ENCODE measurements at regions not wholly inside any gene's neighbourhood (a gene's known extent, or its start where the extent isn't known, plus 50 kb on each side); places are given as distances from the start of the nearest gene placed in this dataset.

GRCh38 chr16:66315210-66315825 lies 51.2 kb upstream of the CDH5 start:
- FAIRE-seq (peak; percentile 65), DNase-seq (ENCODE audit: insufficient read length, low spot score) (peak; percentile 89)
- TF ChIP-seq POLR2A (IDR thresholded peaks at IDR 0.05; ENCODE audit: low read depth, low read length), result no peak

GRCh38 chr16:66311306-66311705 lies 55.2 kb upstream of the CDH5 start:
- DNase-seq (ENCODE audit: insufficient read length, low spot score), result no peak
- no peak for TF ChIP-seq POLR2A (IDR thresholded peaks at IDR 0.05; ENCODE audit: low read depth, low read length)
- FAIRE-seq, result no peak

- DNase-seq (ENCODE audit: insufficient read length, low spot score) (no peak), FAIRE-seq (no peak)
- no peak for TF ChIP-seq POLR2A (IDR thresholded peaks at IDR 0.05; ENCODE audit: low read depth, low read length)
These were observed 57.2 kb upstream of the CDH5 start for GRCh38 chr16:66309215-66309807.

GRCh38 chr16:66308096-66308495 lies 58.4 kb upstream of the CDH5 start:
- DNase-seq (ENCODE audit: insufficient read length, low spot score) (no peak), FAIRE-seq (no peak)
- no peak for TF ChIP-seq POLR2A (IDR thresholded peaks at IDR 0.05; ENCODE audit: low read depth, low read length)

GRCh38 chr16:66306366-66307150 lies 59.9 kb upstream of the CDH5 start:
- DNase-seq (ENCODE audit: insufficient read length, low spot score), result no peak
- no peak for FAIRE-seq
- no peak for TF ChIP-seq POLR2A (IDR thresholded peaks at IDR 0.05; ENCODE audit: low read depth, low read length)

GRCh38 chr16:66304961-66305360 lies 61.5 kb upstream of the CDH5 start:
- FAIRE-seq (no peak), DNase-seq (ENCODE audit: insufficient read length, low spot score) (no peak)
- TF ChIP-seq POLR2A (IDR thresholded peaks at IDR 0.05; ENCODE audit: low read depth, low read length), result no peak

GRCh38 chr16:66304151-66304550 lies 62.3 kb upstream of the CDH5 start:
- no peak for TF ChIP-seq POLR2A (IDR thresholded peaks at IDR 0.05; ENCODE audit: low read depth, low read length)
- FAIRE-seq (no peak), DNase-seq (ENCODE audit: insufficient read length, low spot score) (no peak)

- no peak for FAIRE-seq
- no peak for DNase-seq (ENCODE audit: insufficient read length, low spot score)
- TF ChIP-seq POLR2A (IDR thresholded peaks at IDR 0.05; ENCODE audit: low read depth, low read length), result no peak
These were observed 66.0 kb upstream of the CDH5 start for GRCh38 chr16:66300501-66300900.

- DNase-seq (ENCODE audit: insufficient read length, low spot score) (no peak), FAIRE-seq (no peak)
These were observed 66.5 kb upstream of the CDH5 start for GRCh38 chr16:66300037-66300436.

GRCh38 chr16:66299349-66299748 lies 67.1 kb upstream of the CDH5 start:
- TF ChIP-seq POLR2A (IDR thresholded peaks at IDR 0.05; ENCODE audit: low read depth, low read length), result no peak
- FAIRE-seq, result no peak
- no peak for DNase-seq (ENCODE audit: insufficient read length, low spot score)

More at GRCh38 chr16:66300037-66300436, 66.5 kb upstream of the CDH5 start:
- no peak for TF ChIP-seq POLR2A (IDR thresholded peaks at IDR 0.05; ENCODE audit: low read depth, low read length)

- FAIRE-seq, result no peak
- DNase-seq (ENCODE audit: insufficient read length, low spot score), result no peak
- TF ChIP-seq POLR2A (IDR thresholded peaks at IDR 0.05; ENCODE audit: low read depth, low read length), result no peak
These were observed 67.8 kb upstream of the CDH5 start for GRCh38 chr16:66298571-66299120.

- no peak for DNase-seq (ENCODE audit: insufficient read length, low spot score)
- no peak for TF ChIP-seq POLR2A (IDR thresholded peaks at IDR 0.05; ENCODE audit: low read depth, low read length)
- no peak for FAIRE-seq
These were observed 68.5 kb upstream of the CDH5 start for GRCh38 chr16:66298006-66298405.

- FAIRE-seq (no peak), DNase-seq (ENCODE audit: insufficient read length, low spot score) (no peak)
These were observed 69.9 kb upstream of the CDH5 start for GRCh38 chr16:66296591-66296990.

GRCh38 chr16:66295761-66296546 lies 70.5 kb upstream of the CDH5 start:
- DNase-seq (ENCODE audit: insufficient read length, low spot score) (no peak), FAIRE-seq (no peak)
- TF ChIP-seq POLR2A (IDR thresholded peaks at IDR 0.05; ENCODE audit: low read depth, low read length), result no peak

More at GRCh38 chr16:66296591-66296990, 69.9 kb upstream of the CDH5 start:
- TF ChIP-seq POLR2A (IDR thresholded peaks at IDR 0.05; ENCODE audit: low read depth, low read length), result no peak

Measured in H54 (cell line).